Vagina (tissue), 2 donors: ENCODE measurements at regions not wholly inside any gene's neighbourhood (a gene's known extent, or its start where the extent isn't known, plus 50 kb on each side); places are given as distances from the start of the nearest gene placed in this dataset.
A peak's percentile ranks its signal among the peaks of the same experiment; 100 is the strongest.

ENCODE experiments used
- CTCF ChIP-seq, 3 experiments: fragments of 450-650 bp in 2 of 3; fragments of 200-600 bp in 1 of 3; sonication (generic) in 1 of 3; IDR thresholded peaks; one replicate each; pipeline ENCODE4 v1.5.1; 2017 to 2019; ENCODE audit warnings: antibody characterized with exemption in 3 of 3, mild to moderate bottlenecking in 2 of 3, moderate library complexity in 2 of 3
- POLR2AphosphoS5 ChIP-seq, 2 donors: sonication (generic); formaldehyde crosslinking; IDR thresholded peaks; one replicate each; pipeline ENCODE4 v1.9.0; 2017; ENCODE audit warnings: antibody characterized with exemption in 2 of 2, mild to moderate bottlenecking in 2 of 2, low read depth in 1 of 2; ENCODE audit not compliant: insufficient read depth in 1 of 2

GRCh38 chr3:106345353-106346027, 476.7 kb upstream of the CBLB start:
- TF ChIP-seq CTCF (IDR thresholded peaks at IDR 0.05) (no peak), POLR2AphosphoS5 (IDR thresholded peaks at IDR 0.05; ENCODE audit: insufficient read depth in 1 of 2, low read depth in 1 of 2) (peak in 1 of 2 donors; percentile 38)
